Hematopoietic multipotent progenitor cell treated with erythropoietin and hydrocortisone succinate and interleukin-3 and kit ligand, for 4 days (in vitro differentiated cells): ENCODE measurements at regions not wholly inside any gene's neighbourhood (a gene's known extent, or its start where the extent isn't known, plus 50 kb on each side); places are given as distances from the start of the nearest gene placed in this dataset.
"Not testable (repeated sequence)": the region's sequence is repeated elsewhere in the genome, so short reads cannot be mapped to it uniquely, and the experiment has no call there.

Source experiments
- DNase-seq: peaks from one replicate; pipeline ENCODE4 v3.0.0-alpha.2; 2015

DNA sequence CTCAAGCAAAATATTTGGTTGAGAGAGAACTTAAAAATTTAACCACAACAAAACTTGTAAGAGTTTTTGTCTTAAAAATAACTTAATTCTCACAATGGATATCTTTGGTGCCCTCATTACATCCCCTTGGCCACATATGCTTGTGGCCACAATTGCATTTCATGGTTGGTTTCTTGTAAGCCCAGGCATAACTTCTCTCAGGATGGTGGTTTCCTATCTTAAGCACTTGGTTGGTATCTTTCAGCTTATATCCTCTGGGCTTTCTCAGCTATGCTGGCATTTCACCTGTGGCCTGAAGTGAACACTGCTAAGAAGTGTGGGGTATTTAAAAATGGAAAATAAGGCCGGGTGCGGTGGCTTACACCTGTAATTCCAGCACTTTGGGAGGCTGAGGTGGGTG, 212.4 kb upstream of the MEF2C start:
- no peak for DNase-seq

DNA sequence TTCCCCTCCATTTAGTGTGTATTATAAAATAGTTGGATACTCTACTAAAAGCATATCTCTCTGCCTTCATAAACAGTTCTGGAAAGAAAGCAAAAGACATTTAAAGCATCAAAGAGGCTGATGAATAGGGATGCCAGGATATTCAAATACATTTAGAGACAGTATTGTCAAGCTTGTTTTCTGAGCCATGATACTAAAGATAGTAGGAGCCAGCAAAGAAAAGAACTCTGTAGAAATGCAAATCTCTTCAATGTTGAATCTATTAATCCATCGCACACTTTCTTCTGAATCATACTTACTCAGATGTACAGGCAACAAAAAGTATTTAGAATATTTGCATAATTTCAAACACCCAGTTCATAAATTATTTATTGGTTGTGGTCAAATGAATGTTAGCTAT, 207.1 kb upstream of the MEF2C start:
- DNase-seq, result no peak

DNA sequence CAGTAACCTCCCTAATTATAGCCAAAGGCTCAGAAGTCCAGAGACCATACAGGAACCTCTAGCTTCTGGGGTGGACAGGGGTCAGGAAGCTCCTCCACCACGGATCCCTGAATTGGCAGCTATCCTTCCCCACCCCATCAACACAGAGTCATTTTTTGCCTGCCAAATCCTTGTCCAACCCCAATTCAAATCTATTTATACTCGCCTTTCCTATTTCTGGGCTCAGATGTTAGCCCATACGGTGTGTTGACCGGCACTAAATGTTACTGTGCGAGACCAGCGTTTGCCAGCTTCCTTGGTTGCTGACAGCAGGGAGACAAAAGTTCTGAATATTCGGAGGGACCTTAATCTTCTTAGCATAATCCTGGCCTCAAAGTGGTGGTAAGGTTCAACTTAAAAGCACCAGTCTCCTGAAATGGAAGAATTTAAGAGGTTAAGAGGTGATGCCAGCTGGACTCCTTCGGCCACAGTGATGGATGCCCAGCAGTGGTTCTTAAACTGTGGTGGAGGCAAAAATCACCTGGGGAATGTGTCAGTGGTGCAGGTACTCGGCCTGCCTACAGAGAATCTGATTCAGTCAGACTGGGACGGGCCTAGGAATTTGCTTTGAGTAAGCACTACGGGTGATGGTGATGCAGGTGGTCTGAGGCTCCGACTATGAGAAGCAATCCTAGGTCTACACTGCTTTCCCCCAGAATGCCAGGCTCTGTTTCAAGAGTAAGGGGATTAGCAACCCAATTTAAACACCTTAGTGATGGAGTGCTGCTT, 204.8 kb upstream of the MEF2C start:
- no peak for DNase-seq

DNA sequence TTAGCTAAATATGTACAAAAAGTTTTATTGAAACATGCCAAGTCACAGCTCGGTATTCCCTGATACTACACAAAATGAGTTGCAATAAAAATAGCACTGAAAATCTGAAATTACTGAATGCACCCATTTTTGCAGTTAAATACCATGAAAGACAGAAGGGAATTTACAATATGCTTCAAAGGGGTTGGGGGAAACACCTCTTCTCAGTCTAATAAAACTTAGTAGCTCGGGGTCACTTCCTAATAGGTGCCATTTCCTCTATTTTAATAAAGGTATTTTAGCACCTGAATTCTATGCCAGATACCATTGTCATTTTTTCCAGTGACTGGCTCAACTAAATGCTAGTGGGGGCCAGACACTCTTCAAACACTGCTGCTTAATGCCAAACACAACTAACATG, 204.1 kb upstream of the MEF2C start:
- DNase-seq, result no peak

DNA sequence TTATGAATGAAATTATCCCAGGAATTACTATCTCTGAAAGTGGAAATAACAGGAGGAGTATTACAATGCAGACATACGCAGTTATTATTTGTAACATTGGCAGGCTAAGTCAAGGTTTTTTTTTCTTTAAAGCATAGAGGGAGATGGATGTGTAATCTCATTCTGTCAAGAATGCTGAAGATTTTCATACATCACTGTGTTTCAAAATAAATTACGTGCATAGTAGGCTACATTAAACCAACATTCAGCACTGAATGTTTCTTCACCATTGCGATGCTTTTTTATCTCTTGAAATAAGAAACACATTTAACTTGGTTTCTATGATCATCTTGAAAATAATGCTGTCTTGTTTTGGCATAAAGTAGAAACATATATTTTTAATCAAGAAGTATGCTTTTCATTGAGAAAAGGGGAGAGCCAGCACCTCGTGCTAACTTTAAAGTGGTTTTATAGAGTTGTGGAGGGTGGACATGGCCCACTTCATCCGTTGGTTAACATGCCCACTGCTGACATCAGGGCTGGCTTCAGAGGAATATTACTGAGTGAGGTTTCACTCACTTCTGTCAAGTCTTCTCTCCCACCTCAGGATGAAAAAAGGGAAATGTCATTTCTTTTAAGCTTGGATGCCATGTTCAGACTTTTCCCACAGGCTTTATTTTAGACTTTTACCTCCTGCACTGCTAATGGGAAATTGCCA, 203.6 kb upstream of the MEF2C start:
- DNase-seq, result no peak

DNA sequence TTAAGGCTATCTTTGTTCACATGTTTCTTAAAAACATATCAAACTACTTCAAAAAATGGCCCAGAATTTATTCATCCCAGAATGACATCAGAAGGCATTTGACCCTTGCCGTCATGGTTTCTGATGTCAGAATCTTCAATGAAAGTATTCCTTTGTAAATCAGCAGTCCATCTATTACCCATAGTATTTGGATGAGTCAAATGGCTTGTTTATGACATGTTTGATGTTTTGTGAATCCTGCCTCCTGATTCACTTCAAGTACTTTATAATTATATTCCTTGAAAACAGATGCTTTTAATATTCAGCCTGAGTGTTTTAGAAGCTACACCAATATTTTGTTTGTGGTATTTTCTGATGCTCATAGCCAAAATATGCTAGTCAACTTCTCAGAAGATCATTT, 200.8 kb upstream of the MEF2C start:
- no peak for DNase-seq

DNA sequence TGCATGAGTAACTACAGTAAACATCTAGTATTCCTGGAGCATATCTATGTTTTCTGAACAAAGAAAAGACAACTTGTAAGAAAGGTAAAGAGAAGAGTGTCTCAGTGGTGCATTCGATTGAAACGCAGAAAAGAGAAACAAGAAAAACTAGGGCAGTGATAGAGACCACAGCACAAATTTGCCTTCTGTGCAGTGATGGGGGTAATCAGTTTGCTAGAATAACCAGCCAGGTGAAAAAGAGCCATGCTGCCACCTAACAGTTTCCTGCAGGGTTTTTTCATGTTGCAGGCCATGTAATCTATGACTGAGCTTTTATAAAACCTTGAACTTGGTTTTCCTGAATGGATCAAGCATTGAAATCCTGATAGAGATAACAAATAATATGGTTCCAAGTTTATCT, 198.4 kb upstream of the MEF2C start:
- no peak for DNase-seq

DNA sequence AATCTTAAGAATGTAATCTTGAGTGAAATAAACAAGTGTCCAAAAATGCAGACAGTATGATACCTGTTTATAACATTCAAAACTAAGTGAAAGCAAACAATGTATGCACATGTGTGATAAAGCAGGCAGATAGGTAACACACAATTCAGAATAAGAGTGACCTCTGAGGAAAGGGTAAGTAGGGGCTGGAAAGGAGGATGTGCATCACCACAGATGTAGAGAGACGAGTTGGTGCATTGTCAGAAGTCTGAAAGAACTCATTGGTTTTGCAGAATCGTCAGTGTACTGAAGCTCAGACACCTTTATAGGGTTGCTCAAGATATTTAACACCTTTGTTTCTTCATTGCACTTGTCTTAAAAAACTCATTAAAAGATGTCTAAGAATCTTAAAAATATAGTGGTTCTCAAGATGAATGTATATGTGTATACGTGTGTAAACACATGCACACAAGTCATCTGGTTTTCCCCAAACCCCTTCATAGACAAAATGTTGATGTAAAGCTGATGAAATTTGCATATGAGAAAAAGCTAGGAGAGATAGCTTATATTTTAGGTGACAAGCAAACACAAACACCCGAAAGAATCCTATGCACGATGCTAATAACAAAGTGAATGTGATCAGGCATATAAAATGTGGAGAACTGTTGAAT, 197.6 kb upstream of the MEF2C start:
- no peak for DNase-seq

DNA sequence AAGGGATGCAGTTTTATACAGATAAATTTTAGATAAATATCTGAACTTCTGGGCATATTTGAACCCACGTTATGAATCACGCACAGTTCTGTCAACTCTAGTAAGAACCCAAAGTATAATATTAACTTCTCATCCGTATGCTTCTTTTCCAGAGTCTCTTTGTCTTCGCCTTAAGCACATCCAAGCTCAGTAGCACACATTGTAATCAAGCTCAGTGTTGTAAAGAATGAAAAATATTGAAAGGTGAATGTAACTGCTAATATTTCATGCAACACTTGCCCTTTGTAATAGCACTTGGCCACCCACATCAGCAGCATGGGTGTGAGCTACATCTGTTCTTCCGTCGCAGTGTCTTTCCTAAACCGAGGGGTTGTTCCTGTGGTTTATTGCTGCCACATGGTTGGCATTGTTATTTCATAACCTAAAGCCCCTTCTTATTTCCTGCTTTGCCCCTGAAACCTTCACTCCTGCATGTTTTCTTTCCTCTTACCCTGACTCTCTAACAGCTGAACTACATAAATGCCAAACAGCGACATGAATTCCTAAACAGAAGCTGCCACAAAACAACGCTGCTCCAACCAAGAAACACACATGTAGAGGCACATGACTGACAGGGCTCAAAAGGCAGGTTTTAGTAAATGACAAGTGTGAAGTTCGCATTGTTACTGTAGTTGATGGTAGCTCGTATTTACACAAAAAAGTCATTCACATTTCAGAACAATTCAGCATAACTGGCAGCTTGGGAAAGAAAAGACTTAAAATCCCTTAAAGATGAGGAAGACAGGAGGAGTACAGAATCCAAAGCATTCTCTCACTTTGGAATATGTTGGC, 190.1 kb upstream of the MEF2C start:
- DNase-seq, result peak; percentile 76

DNA sequence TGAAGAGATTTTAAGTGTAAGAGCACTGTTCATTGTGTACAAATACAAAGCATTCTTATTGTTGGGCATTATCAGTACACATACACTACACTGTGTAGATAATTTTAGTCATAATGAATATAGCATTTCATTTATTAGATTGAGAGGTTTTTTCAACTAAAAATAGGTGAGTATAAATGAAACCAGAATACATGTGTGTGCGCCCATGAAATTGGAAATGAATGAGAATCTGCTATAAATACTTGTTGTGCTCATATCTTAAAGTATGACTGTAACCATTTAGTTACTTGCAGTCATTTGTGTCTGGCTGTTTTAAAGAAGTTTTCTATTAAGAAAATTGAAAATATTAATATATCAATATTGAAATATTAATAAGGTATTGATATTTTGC, 189.0 kb upstream of the MEF2C start:
- no peak for DNase-seq

DNA sequence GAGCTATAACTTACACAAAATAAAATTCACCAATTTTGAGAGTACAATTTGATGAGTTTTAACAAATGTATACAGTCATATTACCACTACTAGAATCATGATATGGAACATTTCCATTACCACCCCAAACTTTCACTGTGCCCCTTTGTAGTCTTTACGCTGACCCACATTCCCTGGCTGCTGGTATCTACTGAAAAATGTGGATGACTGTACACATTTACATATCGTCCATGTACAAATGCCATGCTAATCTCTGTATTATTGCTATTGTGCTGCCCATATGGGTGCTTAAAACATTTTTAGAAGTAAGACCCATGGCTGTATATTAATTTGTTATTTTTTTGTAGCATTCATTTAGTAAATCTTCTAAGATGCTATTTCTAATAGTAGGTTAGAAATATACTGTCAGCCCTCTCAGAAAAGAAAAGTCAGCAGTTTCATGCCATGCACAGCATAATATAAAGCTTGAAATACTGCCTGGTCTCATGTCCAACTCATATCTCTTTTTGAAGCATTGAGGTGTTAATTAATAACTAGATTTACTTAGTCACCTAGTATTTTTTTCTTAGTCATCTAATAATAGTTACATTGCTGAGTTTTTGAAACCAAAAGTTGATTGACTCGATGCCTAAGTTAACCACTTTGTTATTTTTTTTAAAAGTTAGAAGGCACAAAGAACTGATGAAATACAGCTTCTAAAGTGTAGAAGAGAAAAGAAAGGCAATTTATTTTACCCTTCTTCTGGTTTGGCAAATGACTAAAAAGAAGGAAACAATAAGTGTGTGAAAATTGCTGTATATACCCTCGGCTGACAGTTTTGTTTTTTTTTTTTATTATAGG, 188.3 kb upstream of the MEF2C start:
- no peak for DNase-seq

DNA sequence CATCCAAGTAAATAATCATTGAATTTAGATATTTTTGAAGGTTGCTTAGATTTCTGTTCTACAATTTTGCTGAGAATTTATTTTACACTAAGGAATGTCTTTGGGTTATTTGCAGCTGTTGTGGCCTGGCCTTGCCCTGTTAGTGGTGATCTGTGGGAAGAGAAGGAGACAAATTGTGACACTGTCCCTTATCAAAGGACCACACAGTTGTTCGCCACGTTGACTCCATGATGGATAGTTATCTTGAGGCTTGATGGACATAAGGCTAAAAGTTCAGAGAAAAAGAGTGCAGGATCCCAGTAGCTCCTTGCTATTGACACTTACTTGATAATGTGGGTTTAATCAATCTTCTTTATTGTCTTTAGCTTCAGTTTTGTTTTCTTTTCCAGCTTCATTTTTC, 186.6 kb upstream of the MEF2C start:
- peak; percentile 49 for DNase-seq

DNA sequence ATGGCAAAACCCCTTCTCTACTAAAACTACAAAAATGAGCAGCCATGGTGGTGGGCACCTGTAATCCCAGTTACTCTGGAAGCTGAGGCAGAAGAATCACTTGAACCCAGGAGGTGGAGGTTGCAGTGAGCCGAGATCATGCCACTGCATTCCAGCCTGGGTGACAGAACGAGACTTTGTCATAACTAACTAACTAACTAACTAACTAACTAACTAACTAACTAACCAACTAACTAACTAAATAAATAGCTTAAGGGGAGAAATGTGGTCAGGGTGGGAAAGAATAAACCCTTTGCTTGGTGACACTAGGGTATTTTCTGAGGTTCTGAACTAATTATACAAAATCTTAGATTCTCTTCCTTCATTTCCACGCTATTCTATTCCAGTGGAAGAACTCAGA, 184.4 kb upstream of the MEF2C start:
- DNase-seq, result no peak

DNA sequence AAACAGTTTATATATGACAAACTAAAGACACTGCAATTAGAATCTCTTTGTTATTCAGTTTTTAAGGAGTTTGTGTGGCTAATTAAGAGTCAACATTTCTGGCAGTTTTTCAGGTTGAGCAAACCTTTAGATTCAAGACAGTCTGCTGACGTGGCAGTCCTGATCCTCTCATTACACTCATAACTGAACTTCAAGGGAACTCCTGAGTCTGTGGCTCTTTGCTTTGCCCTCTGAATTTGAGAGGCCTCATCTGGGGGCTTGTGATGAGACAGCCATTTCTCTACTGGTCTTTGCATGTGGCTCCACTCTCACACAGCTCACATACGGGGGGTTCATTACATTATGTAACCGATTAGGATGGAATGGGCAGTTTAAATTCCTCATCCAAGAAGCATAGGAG, 182.9 kb upstream of the MEF2C start:
- DNase-seq, result no peak

DNA sequence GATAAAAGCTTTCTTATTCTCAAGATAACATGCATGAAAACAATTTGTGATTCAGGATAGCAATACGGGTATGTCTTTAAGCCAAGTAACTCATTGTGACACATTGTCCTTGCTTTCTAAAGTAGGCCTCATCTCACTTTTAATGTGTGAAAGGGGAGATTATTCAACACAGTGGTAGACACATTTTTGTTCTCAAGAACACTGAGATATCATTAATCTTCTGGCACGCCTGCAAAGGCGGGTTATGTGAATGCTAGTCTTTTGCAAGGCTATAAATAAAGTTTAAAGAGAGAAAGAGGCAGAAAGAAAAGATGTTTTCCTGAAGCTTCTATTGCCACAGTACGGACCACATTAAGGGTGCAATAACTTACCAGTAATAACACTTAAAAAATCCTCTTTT, 181.8 kb upstream of the MEF2C start:
- DNase-seq, result no peak

DNA sequence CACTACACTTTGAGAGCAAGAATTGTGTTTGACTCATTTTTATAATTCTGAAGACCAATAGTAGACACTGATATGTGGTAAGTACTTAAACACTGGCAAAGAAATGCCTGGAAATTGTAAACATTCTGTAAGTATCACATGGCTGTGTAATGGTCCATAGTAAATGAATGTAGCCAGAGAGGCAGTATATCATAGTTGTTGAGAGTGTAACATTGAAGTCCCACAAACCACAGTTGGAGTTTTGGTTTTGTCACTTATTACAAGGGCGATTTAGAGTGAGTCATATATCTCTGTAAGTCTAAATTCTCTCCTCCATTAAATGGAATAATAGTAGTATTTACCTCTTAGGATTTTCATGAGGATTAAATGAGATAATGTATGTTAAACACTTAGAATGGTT, 181.1 kb upstream of the MEF2C start:
- DNase-seq, result no peak

DNA sequence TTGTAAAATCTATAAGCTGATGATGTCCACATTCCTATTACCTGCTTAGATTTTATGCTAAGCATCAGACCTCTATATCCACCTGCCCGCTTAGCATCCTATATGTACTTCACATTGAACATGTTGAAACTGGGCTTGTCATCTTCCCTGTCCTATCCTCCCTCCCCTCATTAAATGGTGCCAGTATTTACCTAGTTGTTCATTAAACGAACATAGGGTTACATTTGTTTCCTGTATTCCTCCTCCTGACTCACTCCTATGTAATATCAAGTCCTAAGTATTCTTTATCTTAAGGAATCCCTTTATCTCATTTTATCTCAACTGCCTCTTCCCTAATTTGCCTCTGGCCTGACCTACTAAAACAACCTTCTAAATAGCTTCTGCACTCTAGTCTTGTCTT, 177.8 kb upstream of the MEF2C start:
- DNase-seq, result no peak

DNA sequence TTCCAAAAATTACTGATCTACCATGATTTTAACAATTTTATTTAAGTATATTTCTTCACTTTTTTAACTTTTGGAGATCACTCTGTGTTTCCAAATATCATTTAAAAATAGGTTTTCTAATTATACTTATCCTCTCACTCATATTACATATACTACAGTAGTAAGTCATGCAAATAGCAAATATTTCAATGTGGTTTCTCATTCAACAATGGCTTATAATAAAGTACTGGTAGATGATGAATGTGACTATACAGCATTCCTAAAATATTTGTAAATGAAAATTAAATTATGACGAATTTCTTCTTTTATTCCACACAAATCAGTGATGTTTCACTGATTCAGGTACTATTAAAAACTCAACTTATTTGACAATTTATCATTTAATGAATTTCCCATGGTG, 176.3 kb upstream of the MEF2C start:
- no peak for DNase-seq

DNA sequence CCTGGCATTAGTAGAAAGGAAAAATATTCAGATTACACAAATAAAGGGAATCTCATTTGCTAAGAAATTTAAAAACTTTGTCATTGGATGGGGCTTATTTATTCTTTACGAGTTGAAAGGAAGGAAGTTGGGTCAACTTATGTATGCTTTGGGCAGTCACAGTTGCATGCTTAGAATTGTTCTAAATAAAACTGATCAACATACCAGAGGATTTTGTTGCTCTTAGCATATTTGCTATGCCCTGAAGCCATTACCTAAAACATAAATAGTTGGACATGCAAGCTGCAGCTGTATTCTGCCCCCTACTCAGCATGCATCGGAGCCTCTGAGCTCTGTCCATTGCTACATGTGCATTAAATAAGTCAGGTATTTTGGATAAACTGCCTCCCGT, 172.7 kb upstream of the MEF2C start:
- no peak for DNase-seq

DNA sequence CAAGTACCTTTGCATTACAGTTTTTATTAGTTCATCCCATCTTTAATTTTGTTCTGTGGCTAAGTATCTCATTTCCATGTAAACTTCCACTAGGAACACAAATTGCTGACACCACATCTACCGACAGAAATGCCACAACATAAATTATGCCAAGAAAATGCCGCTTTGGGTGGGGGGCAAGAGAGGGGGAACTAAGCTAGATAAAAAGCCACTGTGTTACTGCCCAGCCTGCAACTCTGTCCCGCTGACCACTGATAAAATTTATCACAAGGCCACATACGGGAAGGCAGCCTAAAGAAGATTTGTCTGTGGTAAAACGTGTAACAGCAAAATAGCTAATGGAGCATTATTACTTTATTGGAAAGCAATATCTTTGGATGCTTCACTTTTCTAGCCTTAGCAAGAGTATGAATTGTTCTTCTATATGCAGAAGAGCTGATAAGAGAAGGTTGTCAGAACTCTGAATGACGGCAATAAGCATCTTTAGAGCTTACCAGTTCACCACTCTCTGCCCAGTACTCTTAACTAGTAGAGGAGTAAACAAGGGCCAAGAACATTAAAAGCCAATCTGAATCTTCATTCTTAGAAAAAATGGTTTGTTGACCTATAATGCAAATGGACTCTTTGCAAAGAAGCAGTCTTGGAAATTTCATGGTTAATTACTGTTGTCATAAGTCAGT, 172.2 kb upstream of the MEF2C start:
- DNase-seq, result peak; percentile 93

DNA sequence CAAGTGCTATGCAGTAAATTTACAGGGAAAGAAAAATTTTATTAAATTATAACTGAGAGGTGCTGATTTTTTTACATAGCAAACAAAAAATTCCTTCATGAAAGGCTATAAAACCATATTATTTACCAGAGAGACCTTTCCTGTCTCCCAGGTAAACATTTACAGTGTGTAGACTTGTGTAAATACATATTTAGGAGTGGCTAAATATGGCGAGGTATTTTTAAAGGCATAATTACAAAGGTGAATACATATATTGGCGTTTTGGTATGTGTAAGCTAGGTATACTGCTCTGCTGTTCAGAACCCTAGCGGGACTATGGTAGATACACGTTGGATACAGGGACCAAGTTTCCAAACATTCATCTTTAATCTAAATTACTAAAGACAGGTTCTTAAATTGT, 170.6 kb upstream of the MEF2C start:
- no peak for DNase-seq

DNA sequence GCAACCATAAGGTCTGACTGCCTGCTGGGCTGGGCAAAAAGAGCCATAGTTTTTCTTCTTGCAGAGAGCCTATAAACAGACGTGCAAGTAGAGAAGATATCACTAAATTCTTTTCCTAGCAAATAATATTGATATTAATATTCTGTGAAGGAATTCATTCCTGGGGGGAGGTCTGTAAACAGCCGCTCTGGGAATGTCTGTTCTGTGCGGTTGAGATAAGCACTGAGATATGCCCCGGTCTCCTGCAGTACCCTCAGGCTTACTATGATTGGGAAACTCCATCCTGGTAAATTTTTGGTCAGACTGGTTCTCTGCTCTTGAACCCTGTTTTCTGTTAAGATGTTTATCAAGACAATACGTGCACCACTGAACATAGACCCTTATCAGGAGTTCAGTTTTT, 167.1 kb upstream of the MEF2C start:
- not testable (repeated sequence) for DNase-seq
